HT1080 (cell line): ENCODE measurements at regions not wholly inside any gene's neighbourhood (a gene's known extent, or its start where the extent isn't known, plus 50 kb on each side); places are given as distances from the start of the nearest gene placed in this dataset.

Experiments
- DNase-seq: peaks from one replicate; pipeline ENCODE4 v3.0.0-alpha.2; 2015; ENCODE audit warnings: low read depth

GRCh38 chr1:103170609-103171008, 62.3 kb upstream of the COL11A1 start:
- DNase-seq = no peak

DNA sequence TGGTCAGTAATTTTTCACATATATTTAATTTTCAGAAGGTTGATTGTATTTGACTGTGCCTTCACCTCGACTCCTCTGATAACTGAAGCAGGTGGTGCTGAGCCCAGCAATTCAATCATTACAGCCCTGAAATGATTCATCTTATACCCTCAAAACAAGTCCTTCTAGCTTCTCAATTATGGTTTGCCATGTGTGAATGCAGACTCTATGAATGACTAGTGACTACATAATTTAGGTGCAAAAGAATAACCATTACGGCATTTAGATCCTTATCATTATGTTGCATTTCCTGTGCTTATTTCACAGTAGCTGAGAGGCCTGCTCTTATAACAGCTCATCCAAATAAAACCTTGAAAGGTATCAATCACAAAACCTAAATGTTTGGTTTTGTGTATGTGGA, 54.0 kb upstream of the COL11A1 start:
- DNase-seq = no peak

GRCh38 chr1:103160281-103160680, 52.0 kb upstream of the COL11A1 start:
- DNase-seq = peak; percentile 64
